ENCODE measurements at regions not wholly inside any gene's neighbourhood (a gene's known extent, or its start where the extent isn't known, plus 50 kb on each side); places are given as distances from the start of the nearest gene placed in this dataset.
"Not testable (repeated sequence)": the region's sequence is repeated elsewhere in the genome, so short reads cannot be mapped to it uniquely, and the experiment has no call there.

DNA sequence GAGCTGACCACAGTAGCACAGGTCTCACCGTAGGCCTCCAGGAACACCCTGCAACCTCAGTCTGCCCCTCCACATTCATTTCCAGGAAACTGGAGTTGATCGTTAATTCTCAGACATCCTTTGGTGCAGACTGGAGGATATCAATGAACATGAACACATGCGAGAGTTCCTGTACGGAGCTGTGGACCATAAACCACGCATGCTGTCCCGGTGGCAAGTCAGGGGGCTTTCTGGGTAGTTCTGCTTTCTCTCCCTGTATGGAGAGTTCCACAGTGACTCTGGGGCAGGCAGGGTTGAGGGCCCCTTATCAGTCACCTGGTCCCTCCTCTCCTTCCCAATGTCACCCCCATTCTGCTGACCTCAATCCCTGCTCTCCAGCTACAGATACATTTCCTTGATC, 55.5 kb upstream of the URI1 start:
- no peaks in the 10 kb centered on the region for H3K4me1 Mint-ChIP-seq
- Histone ChIP-seq H3K4me1 (ENCODE audit: control insufficient read depth, insufficient read depth, low read length) (peaks cover 6% of the 10 kb centered on the region), H3K9me3 (ENCODE audit: control insufficient read depth, insufficient read depth, low read length) (no peaks in the 10 kb centered on the region), H3K27me3 (ENCODE audit: control insufficient read depth, insufficient read depth, low read length) (no peaks in the 10 kb centered on the region), H3K36me3 (ENCODE audit: control insufficient read depth, insufficient read depth, low read length) (no peaks in the 10 kb centered on the region), H3K27ac (ENCODE audit: low read length) (no peak overlapping the region), H3K4me3 (ENCODE audit: low read length) (no peak overlapping the region)
- H3K36me3 Mint-ChIP-seq: no peaks in the 10 kb centered on the region
- TF ChIP-seq, protein P1, sequence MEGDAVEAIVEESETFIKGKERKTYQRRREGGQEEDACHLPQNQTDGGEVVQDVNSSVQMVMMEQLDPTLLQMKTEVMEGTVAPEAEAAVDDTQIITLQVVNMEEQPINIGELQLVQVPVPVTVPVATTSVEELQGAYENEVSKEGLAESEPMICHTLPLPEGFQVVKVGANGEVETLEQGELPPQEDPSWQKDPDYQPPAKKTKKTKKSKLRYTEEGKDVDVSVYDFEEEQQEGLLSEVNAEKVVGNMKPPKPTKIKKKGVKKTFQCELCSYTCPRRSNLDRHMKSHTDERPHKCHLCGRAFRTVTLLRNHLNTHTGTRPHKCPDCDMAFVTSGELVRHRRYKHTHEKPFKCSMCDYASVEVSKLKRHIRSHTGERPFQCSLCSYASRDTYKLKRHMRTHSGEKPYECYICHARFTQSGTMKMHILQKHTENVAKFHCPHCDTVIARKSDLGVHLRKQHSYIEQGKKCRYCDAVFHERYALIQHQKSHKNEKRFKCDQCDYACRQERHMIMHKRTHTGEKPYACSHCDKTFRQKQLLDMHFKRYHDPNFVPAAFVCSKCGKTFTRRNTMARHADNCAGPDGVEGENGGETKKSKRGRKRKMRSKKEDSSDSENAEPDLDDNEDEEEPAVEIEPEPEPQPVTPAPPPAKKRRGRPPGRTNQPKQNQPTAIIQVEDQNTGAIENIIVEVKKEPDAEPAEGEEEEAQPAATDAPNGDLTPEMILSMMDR (IDR thresholded peaks at IDR 0.05): no peak
- H3K9me3 Mint-ChIP-seq: peaks cover 0 to 9% of the 10 kb centered on the region in 2 donors
- H3K4me3 Mint-ChIP-seq: no peak overlapping the region
- DNase-seq (no peak), ATAC-seq (no peak)
- no peak overlapping the region for H3K27ac Mint-ChIP-seq
- intact Hi-C loops (cut with micrococcal nuclease): no loop called here
- H3K27me3 Mint-ChIP-seq (ENCODE audit: low read depth in 2 of 2): no peaks in the 10 kb centered on the region
- WGBS (ENCODE audit: insufficient coverage): 35% methylated on average over 6 of the region's 6 CpGs

DNA sequence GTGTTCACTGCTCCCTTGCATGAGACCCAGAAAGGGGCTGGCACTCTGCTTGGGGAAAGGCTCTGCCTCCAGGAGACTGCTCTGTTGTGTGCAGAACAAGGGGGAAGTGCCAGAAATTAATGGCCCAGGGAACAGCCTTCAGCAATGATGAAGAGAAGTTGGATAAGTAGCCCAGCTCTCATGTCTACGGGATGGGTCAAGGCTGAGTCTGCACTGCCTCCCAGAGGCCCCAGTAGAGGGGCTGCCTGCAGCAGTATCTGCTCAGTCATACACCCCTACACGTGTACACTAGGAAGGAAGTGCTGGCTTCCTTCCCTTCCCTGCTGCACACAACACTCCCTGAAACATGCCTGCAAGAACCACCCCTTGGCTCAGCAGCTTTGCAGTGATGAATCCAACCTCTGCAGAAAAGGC, 54.6 kb upstream of the URI1 start:
- H3K9me3 ChIP-seq (ENCODE audit: control insufficient read depth, insufficient read depth, low read length): no peaks in the 10 kb centered on the region
- no peaks in the 10 kb centered on the region for H3K27me3 ChIP-seq (ENCODE audit: control insufficient read depth, insufficient read depth, low read length)
- no peak overlapping the region for H3K27ac ChIP-seq (ENCODE audit: low read length)
- H3K4me1 ChIP-seq (ENCODE audit: control insufficient read depth, insufficient read depth, low read length): peaks cover 6% of the 10 kb centered on the region
- DNase-seq (no peak), ATAC-seq (peak in 1 of 3 donors; percentile 45)
- no peak overlapping the region for H3K4me3 ChIP-seq (ENCODE audit: low read length)
- TF ChIP-seq, protein P1 (IDR thresholded peaks at IDR 0.05): no peak
- Mint-ChIP-seq H3K27me3 (ENCODE audit: low read depth in 2 of 2) (no peaks in the 10 kb centered on the region), H3K4me3 (no peak overlapping the region), H3K27ac (no peak overlapping the region), H3K36me3 (no peaks in the 10 kb centered on the region), H3K9me3 (peaks cover 0 to 9% of the 10 kb centered on the region in 2 donors), H3K4me1 (no peaks in the 10 kb centered on the region)
- H3K36me3 ChIP-seq (ENCODE audit: control insufficient read depth, insufficient read depth, low read length): no peaks in the 10 kb centered on the region
- 7% methylated on average over 2 of the region's 2 CpGs for WGBS (ENCODE audit: insufficient coverage)
- intact Hi-C loops (cut with micrococcal nuclease): no loop called here

DNA sequence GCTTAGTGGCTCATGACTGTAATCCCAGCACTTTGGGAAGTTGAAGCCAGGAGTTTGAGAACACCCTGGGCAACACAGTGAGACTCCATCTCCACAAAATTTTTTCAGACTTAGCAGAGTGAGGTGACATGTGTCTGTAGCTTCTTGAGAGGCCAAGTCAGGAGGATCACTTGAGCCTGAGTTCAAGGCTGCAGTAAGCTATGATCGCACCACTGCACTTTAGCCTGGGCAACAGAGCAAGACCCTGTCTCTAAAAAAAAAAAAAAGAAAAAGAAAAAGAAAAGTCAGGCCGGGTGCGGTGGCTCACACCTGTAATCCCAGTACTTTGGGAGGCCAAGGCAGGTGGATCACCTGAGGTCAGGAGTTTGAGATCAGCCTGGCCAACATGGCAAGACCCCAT, 54.0 kb upstream of the URI1 start:
- 94% methylated on average over 3 of the region's 3 CpGs for WGBS (ENCODE audit: insufficient coverage)
- not testable (repeated sequence) for H3K27ac Mint-ChIP-seq

DNA sequence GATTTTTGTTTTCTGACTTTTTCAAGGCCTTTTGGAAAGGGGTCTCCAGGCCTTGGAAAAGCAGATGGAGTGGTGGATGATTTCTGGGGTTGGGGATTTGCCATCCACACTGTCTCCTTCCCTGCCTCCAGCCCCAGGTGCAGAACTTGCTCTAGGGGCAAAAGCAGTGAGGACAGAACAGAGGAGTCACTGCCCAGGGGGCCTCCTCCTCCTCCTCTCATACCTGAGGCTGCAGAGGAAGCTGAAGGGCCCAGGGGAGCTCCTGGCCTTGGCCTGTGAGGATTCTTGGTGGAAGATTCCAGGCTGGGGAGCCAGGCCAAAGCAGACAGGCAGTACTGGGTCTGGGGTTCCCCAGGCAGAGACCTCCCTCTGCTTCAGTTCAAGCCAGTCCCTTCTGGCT, 52.3 kb upstream of the URI1 start:
- Histone ChIP-seq H3K27me3 (ENCODE audit: control insufficient read depth, insufficient read depth, low read length) (no peaks in the 10 kb centered on the region), H3K4me3 (ENCODE audit: low read length) (no peak overlapping the region), H3K4me1 (ENCODE audit: control insufficient read depth, insufficient read depth, low read length) (peaks cover 6% of the 10 kb centered on the region), H3K9me3 (ENCODE audit: control insufficient read depth, insufficient read depth, low read length) (no peaks in the 10 kb centered on the region), H3K36me3 (ENCODE audit: control insufficient read depth, insufficient read depth, low read length) (no peaks in the 10 kb centered on the region), H3K27ac (ENCODE audit: low read length) (no peak overlapping the region)
- Mint-ChIP-seq H3K27me3 (ENCODE audit: low read depth in 2 of 2) (no peaks in the 10 kb centered on the region), H3K36me3 (no peaks in the 10 kb centered on the region), H3K4me3 (no peak overlapping the region), H3K27ac (no peak overlapping the region), H3K9me3 (peaks cover 0 to 9% of the 10 kb centered on the region in 2 donors), H3K4me1 (no peaks in the 10 kb centered on the region)
- TF ChIP-seq, protein P1 (IDR thresholded peaks at IDR 0.05): no peak
- intact Hi-C loops (cut with micrococcal nuclease): no loop called here
- ATAC-seq (no peak), DNase-seq (no peak)

More for the DNA sequence above, 54.0 kb upstream of the URI1 start:
- H3K36me3 Mint-ChIP-seq; H3K27me3 ChIP-seq (ENCODE audit: control insufficient read depth, insufficient read depth, low read length); ATAC-seq; H3K36me3 ChIP-seq (ENCODE audit: control insufficient read depth, insufficient read depth, low read length); DNase-seq; H3K9me3 Mint-ChIP-seq; intact Hi-C loops (cut with micrococcal nuclease); H3K4me1 Mint-ChIP-seq; H3K4me3 ChIP-seq (ENCODE audit: low read length); H3K9me3 ChIP-seq (ENCODE audit: control insufficient read depth, insufficient read depth, low read length); H3K27me3 Mint-ChIP-seq (ENCODE audit: low read depth in 2 of 2); H3K27ac ChIP-seq (ENCODE audit: low read length); H3K4me3 Mint-ChIP-seq; H3K4me1 ChIP-seq (ENCODE audit: control insufficient read depth, insufficient read depth, low read length): not testable (repeated sequence)
